Ovary (tissue), 3 donors: ENCODE measurements at regions not wholly inside any gene's neighbourhood (a gene's known extent, or its start where the extent isn't known, plus 50 kb on each side); places are given as distances from the start of the nearest gene placed in this dataset.

ENCODE experiments used
- CTCF ChIP-seq, 3 donors: fragments of 450-650 bp in 2 of 3; fragments of 200-600 bp in 1 of 3; IDR thresholded peaks; one replicate each; pipeline versions ENCODE4 v1.5.1 to v1.8.0; 2016 to 2022; ENCODE audit warnings: antibody characterized with exemption in 3 of 3, mild to moderate bottlenecking in 1 of 3
- EP300 ChIP-seq: sonication (generic); formaldehyde crosslinking; IDR thresholded peaks from one replicate; pipeline ENCODE4 v1.6.1; 2017; ENCODE audit warnings: antibody characterized with exemption
- POLR2A ChIP-seq: fragments of 450-650 bp; IDR thresholded peaks from one replicate; pipeline ENCODE4 v1.6.1; 2017; ENCODE audit warnings: antibody characterized with exemption, mild to moderate bottlenecking, moderate library complexity
- donor health status: DM: no; HTN: no; CAD: no.

GRCh38 chr9:134215420-134215698 is 51.0 kb upstream of the RNU6ATAC start:
- TF ChIP-seq CTCF (IDR thresholded peaks at IDR 0.05) (no peak), POLR2A (no peak), EP300 (no peak)
